ENCODE measurements at regions not wholly inside any gene's neighbourhood (a gene's known extent, or its start where the extent isn't known, plus 50 kb on each side); places are given as distances from the start of the nearest gene placed in this dataset.

GRCh38 chr13:50085063-50085462 is 69.8 kb downstream of the KCNRG start:
- peak; percentile 70 for TF ChIP-seq CTCF (IDR thresholded peaks at IDR 0.05)
- Mint-ChIP-seq H3K9me3 (ENCODE audit: unreplicated experiment) (no peaks in the 10 kb centered on the region), H3K27ac (ENCODE audit: unreplicated experiment) (peak overlapping the region; percentile 52), H3K27me3 (ENCODE audit: unreplicated experiment) (no peaks in the 10 kb centered on the region), H3K4me1 (ENCODE audit: unreplicated experiment) (peaks cover 27% of the 10 kb centered on the region), H3K36me3 (ENCODE audit: unreplicated experiment) (peaks cover 10% of the 10 kb centered on the region), H3K4me3 (ENCODE audit: unreplicated experiment) (peak overlapping the region; percentile 60)
- no peak for DNase-seq (ENCODE audit: extremely low spot score, unreplicated experiment)

GRCh38 chr13:50089633-50090032 is 74.4 kb downstream of the KCNRG start:
- H3K4me3 Mint-ChIP-seq (ENCODE audit: unreplicated experiment), result no peak overlapping the region
- peaks cover 5% of the 10 kb centered on the region for H3K36me3 Mint-ChIP-seq (ENCODE audit: unreplicated experiment)
- H3K4me1 Mint-ChIP-seq (ENCODE audit: unreplicated experiment), result peaks cover 10% of the 10 kb centered on the region
- H3K9me3 Mint-ChIP-seq (ENCODE audit: unreplicated experiment), result no peaks in the 10 kb centered on the region
- no peak for DNase-seq (ENCODE audit: extremely low spot score, unreplicated experiment)
- H3K27ac Mint-ChIP-seq (ENCODE audit: unreplicated experiment), result no peak overlapping the region
- TF ChIP-seq CTCF (IDR thresholded peaks at IDR 0.05), result no peak
- no peaks in the 10 kb centered on the region for H3K27me3 Mint-ChIP-seq (ENCODE audit: unreplicated experiment)

- H3K27me3 Mint-ChIP-seq (ENCODE audit: unreplicated experiment), result no peaks in the 10 kb centered on the region
- H3K9me3 Mint-ChIP-seq (ENCODE audit: unreplicated experiment), result no peaks in the 10 kb centered on the region
- H3K4me1 Mint-ChIP-seq (ENCODE audit: unreplicated experiment), result peaks cover 5% of the 10 kb centered on the region
- H3K36me3 Mint-ChIP-seq (ENCODE audit: unreplicated experiment), result peaks cover 5% of the 10 kb centered on the region
- no peak for DNase-seq (ENCODE audit: extremely low spot score, unreplicated experiment)
- TF ChIP-seq CTCF (IDR thresholded peaks at IDR 0.05), result no peak
- H3K27ac Mint-ChIP-seq (ENCODE audit: unreplicated experiment), result no peak overlapping the region
- no peak overlapping the region for H3K4me3 Mint-ChIP-seq (ENCODE audit: unreplicated experiment)
Measured at GRCh38 chr13:50090211-50090610, 75.0 kb downstream of the KCNRG start.

GRCh38 chr13:50094615-50095293 is 79.5 kb downstream of the KCNRG start:
- no peak for DNase-seq (ENCODE audit: extremely low spot score, unreplicated experiment)
- Mint-ChIP-seq H3K4me1 (ENCODE audit: unreplicated experiment) (no peaks in the 10 kb centered on the region), H3K27me3 (ENCODE audit: unreplicated experiment) (no peaks in the 10 kb centered on the region), H3K36me3 (ENCODE audit: unreplicated experiment) (peaks cover 23% of the 10 kb centered on the region), H3K4me3 (ENCODE audit: unreplicated experiment) (no peak overlapping the region), H3K9me3 (ENCODE audit: unreplicated experiment) (peaks cover 12% of the 10 kb centered on the region), H3K27ac (ENCODE audit: unreplicated experiment) (no peak overlapping the region)
- no peak for TF ChIP-seq CTCF (IDR thresholded peaks at IDR 0.05)

GRCh38 chr13:50098693-50099092 is 83.4 kb downstream of the KCNRG start:
- Mint-ChIP-seq H3K4me3 (ENCODE audit: unreplicated experiment) (no peak overlapping the region), H3K27ac (ENCODE audit: unreplicated experiment) (no peak overlapping the region), H3K9me3 (ENCODE audit: unreplicated experiment) (peaks cover 12% of the 10 kb centered on the region), H3K4me1 (ENCODE audit: unreplicated experiment) (no peaks in the 10 kb centered on the region), H3K27me3 (ENCODE audit: unreplicated experiment) (no peaks in the 10 kb centered on the region), H3K36me3 (ENCODE audit: unreplicated experiment) (peaks cover 26% of the 10 kb centered on the region)
- no peak for TF ChIP-seq CTCF (IDR thresholded peaks at IDR 0.05)
- DNase-seq (ENCODE audit: extremely low spot score, unreplicated experiment), result no peak
